H9 (cell line): ENCODE measurements at regions not wholly inside any gene's neighbourhood (a gene's known extent, or its start where the extent isn't known, plus 50 kb on each side); places are given as distances from the start of the nearest gene placed in this dataset.

Experiments
- DNase-seq: peaks from one replicate; pipeline ENCODE4 v3.0.0-alpha.2; 2017
- H2AFZ ChIP-seq: one replicate; pipeline ENCODE4 v1.6.1; 2013; ENCODE audit warnings: mild to moderate bottlenecking, low read length, control low read depth, moderate library complexity
- H2AK5ac ChIP-seq: 2 replicates; pipeline ENCODE4 v1.6.1; 2013; ENCODE audit warnings: low read length, control low read depth, mixed read lengths; ENCODE audit not compliant: insufficient read length
- H2BK120ac ChIP-seq: one replicate; pipeline ENCODE4 v1.6.1; 2013; ENCODE audit warnings: low read depth, mild to moderate bottlenecking, low read length, control low read depth, inconsistent platforms; ENCODE audit not compliant: poor library complexity, severe bottlenecking
- H2BK12ac ChIP-seq: 2 replicates; pipeline ENCODE4 v1.6.1; 2013; ENCODE audit warnings: low read length, control low read depth, mixed read lengths, low read depth; ENCODE audit not compliant: insufficient read length
- H2BK15ac ChIP-seq: 2 replicates; pipeline ENCODE4 v1.6.1; 2013; ENCODE audit warnings: low read depth, low read length, control low read depth
- H2BK20ac ChIP-seq: one replicate; pipeline ENCODE4 v1.6.1; 2013; ENCODE audit warnings: low read depth, mild to moderate bottlenecking, low read length, control low read depth, inconsistent platforms; ENCODE audit not compliant: poor library complexity, severe bottlenecking
- H2BK5ac ChIP-seq: 2 replicates; pipeline ENCODE4 v1.6.1; 2013; ENCODE audit warnings: low read length, control low read depth, mixed read lengths; ENCODE audit not compliant: insufficient read length
- H3K14ac ChIP-seq: 2 replicates; pipeline ENCODE4 v1.6.1; 2013; ENCODE audit warnings: low read length, control low read depth; ENCODE audit not compliant: insufficient read depth
- H3K18ac ChIP-seq: 2 replicates; pipeline ENCODE4 v1.6.1; 2013; ENCODE audit warnings: low read depth, mild to moderate bottlenecking, mixed read lengths, low read length, control low read depth; ENCODE audit not compliant: insufficient read length
- H3K23ac ChIP-seq: 2 replicates; pipeline ENCODE4 v1.6.1; 2013; ENCODE audit warnings: low read length, control low read depth, mixed read lengths, low read depth; ENCODE audit not compliant: insufficient read length
- H3K23me2 ChIP-seq: 2 replicates; pipeline ENCODE4 v1.6.1; 2013; ENCODE audit warnings: low read depth, mild to moderate bottlenecking, mixed read lengths, low read length, control low read depth; ENCODE audit not compliant: insufficient read length, poor library complexity, severe bottlenecking
- H3K27ac ChIP-seq: 2 replicates; pipeline ENCODE4 v1.5.1; 2013; ENCODE audit warnings: low read length, control low read depth, mixed read lengths, low read depth; ENCODE audit not compliant: insufficient read length
- H3K27me3 ChIP-seq: 2 replicates; pipeline ENCODE4 v1.6.1; 2013; ENCODE audit warnings: low read length, control low read depth, inconsistent platforms; ENCODE audit not compliant: insufficient read depth
- H3K4ac ChIP-seq: 2 replicates; pipeline ENCODE4 v1.6.1; 2013; ENCODE audit warnings: low read depth, mild to moderate bottlenecking, control low read depth, inconsistent platforms, low read length, moderate library complexity
- H3K4me1 ChIP-seq: 2 replicates; pipeline ENCODE4 v1.6.1; 2013; ENCODE audit warnings: low read length, control low read depth, inconsistent platforms; ENCODE audit not compliant: insufficient read depth
- H3K4me2 ChIP-seq: 2 replicates; pipeline ENCODE4 v1.6.1; 2013; ENCODE audit warnings: low read length, control low read depth, mixed read lengths; ENCODE audit not compliant: insufficient read length, insufficient read depth
- H3K56ac ChIP-seq: 2 replicates; pipeline ENCODE4 v1.6.1; 2013; ENCODE audit warnings: low read depth, mild to moderate bottlenecking, mixed read lengths, low read length, control low read depth; ENCODE audit not compliant: insufficient read length
- H3K79me1 ChIP-seq: 2 replicates; pipeline ENCODE4 v1.6.1; 2013; ENCODE audit warnings: low read depth, mild to moderate bottlenecking, moderate library complexity, low read length, control low read depth, inconsistent platforms; ENCODE audit not compliant: insufficient read depth, poor library complexity, severe bottlenecking
- H3K79me2 ChIP-seq: 2 replicates; pipeline ENCODE4 v1.6.1; 2013; ENCODE audit warnings: low read length, control low read depth, inconsistent platforms; ENCODE audit not compliant: insufficient read depth
- H3K9ac ChIP-seq: 2 replicates; pipeline ENCODE4 v1.6.1; 2013; ENCODE audit warnings: low read length, control low read depth, mixed read lengths; ENCODE audit not compliant: insufficient read length; ENCODE audit errors: extremely low read depth
- H3K9me3 ChIP-seq: one replicate; pipeline ENCODE4 v1.6.1; 2013; ENCODE audit warnings: low read depth, low read length, inconsistent platforms; ENCODE audit not compliant: control insufficient read depth
- H3T11ph ChIP-seq: one replicate; pipeline ENCODE4 v1.6.1; 2013; ENCODE audit warnings: mild to moderate bottlenecking, low read length, control low read depth, inconsistent platforms
- H4K20me1 ChIP-seq: one replicate; pipeline ENCODE4 v1.6.1; 2013; ENCODE audit not compliant: control insufficient read depth, insufficient read length, insufficient read depth
- H4K5ac ChIP-seq: 2 replicates; pipeline ENCODE4 v1.6.1; 2013; ENCODE audit warnings: low read depth, mild to moderate bottlenecking, mixed read lengths, low read length, control low read depth; ENCODE audit not compliant: insufficient read length
- H4K8ac ChIP-seq: replicated peaks from 2 replicates; pipeline ENCODE4 v1.6.1; 2013; ENCODE audit warnings: low read length, control low read depth, mixed read lengths, low read depth; ENCODE audit not compliant: insufficient read length
- H4K91ac ChIP-seq: 2 replicates; pipeline ENCODE4 v1.6.1; 2013; ENCODE audit warnings: low read depth, mild to moderate bottlenecking, moderate library complexity, mixed read lengths, low read length, control low read depth; ENCODE audit not compliant: insufficient read length
- H3K27ac Mint-ChIP-seq, 3 experiments: 2 replicates in 2 of 3; 3 replicates in 1 of 3; pipeline ENCODE4 v1.8.0; 2020 to 2021; ENCODE audit warnings: mixed read lengths in 3 of 3, mild to moderate bottlenecking in 1 of 3, moderate library complexity in 1 of 3
- H3K27me3 Mint-ChIP-seq: 2 replicates; pipeline ENCODE4 v1.8.0; 2021; ENCODE audit warnings: low read depth, mild to moderate bottlenecking, moderate library complexity, mixed read lengths
- H3K36me3 Mint-ChIP-seq, 3 experiments: 2 replicates in 2 of 3; 3 replicates in 1 of 3; pipeline ENCODE4 v1.8.0; 2020 to 2021; ENCODE audit warnings: low read depth in 3 of 3, mixed read lengths in 3 of 3; ENCODE audit not compliant: insufficient read depth in 1 of 3
- H3K4me1 Mint-ChIP-seq, 2 experiments: 2 replicates each; pipeline ENCODE4 v1.8.0; 2020; ENCODE audit warnings: mixed read lengths in 2 of 2
- H3K4me3 Mint-ChIP-seq, 2 experiments: 2 replicates in 1 of 2; 3 replicates in 1 of 2; pipeline ENCODE4 v1.8.0; 2020 to 2021; ENCODE audit warnings: mild to moderate bottlenecking in 2 of 2, mixed read lengths in 2 of 2, moderate library complexity in 1 of 2
- H3K9me3 Mint-ChIP-seq, 2 experiments: 2 replicates in 1 of 2; 3 replicates in 1 of 2; pipeline ENCODE4 v1.8.0; 2020; ENCODE audit warnings: mild to moderate bottlenecking in 2 of 2, mixed read lengths in 2 of 2, moderate library complexity in 1 of 2
- WGBS: extraction: QIAGEN DNeasy Blood & Tissue Kit; methylation state at CpG from one replicate; pipeline ENCODE4 v1.1.7; 2013; ENCODE audit warnings: missing lambda C conversion rate, low lambda C conversion rate, mixed read lengths; ENCODE audit not compliant: insufficient read length; ENCODE audit errors: extremely low coverage; 5-methylcytosine and 5-hydroxymethylcytosine counted together
- TF ChIP-seq, protein P1 (sequence below): fragments of 200-600 bp; sonication (generic); conservative IDR thresholded peaks from 3 replicates; pipeline ENCODE4 v1.8.0; 2021; ENCODE audit warnings: antibody characterized with exemption, mild to moderate bottlenecking

DNA sequence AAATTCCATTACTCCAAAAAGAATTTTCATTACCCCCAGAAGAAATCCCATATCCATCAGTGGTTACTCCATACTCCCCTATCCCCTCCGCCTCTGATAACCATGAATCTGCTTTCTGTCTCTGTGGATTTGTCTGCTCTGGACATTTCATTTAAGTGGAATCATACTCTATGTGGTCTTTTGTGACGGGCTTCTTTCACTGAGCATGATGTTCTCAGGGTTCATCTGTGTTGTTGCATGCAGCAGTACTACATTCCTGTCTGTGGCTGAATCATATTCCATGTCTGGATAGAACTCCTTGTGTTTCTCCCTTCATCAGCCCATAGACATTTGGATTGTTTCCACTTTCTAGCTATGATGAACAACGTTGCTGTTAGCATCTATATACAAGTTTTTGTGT is 59.5 kb upstream of the IRX3 start:
- peaks cover 7% of the 10 kb centered on the region for H3K27me3 Mint-ChIP-seq
- no CpG with 5 or more reads among the region's 3 CpGs for WGBS
- Histone ChIP-seq H3K9ac (no peak overlapping the region), H3K79me2 (no peaks in the 10 kb centered on the region), H2AFZ (no peak overlapping the region), H3K23me2 (no peaks in the 10 kb centered on the region), H2BK15ac (no peak overlapping the region), H2BK12ac (no peak overlapping the region), H3K14ac (no peak overlapping the region), H4K8ac (no peak overlapping the region), H4K5ac (no peak overlapping the region), H3K4me2 (no peak overlapping the region), H2BK5ac (no peak overlapping the region), H3K27ac (no peak overlapping the region), H3K79me1 (no peaks in the 10 kb centered on the region), H3K9me3 (no peaks in the 10 kb centered on the region), H3K18ac (no peak overlapping the region), H2AK5ac (no peak overlapping the region), H3K56ac (no peak overlapping the region), H3K27me3 (no peaks in the 10 kb centered on the region), H4K20me1 (no peaks in the 10 kb centered on the region), H3K4ac (no peak overlapping the region), H3K23ac (no peak overlapping the region), H3K4me1 (peaks cover 6% of the 10 kb centered on the region), H3T11ph (no peak overlapping the region), H4K91ac (no peak overlapping the region), H2BK120ac (no peak overlapping the region), H2BK20ac (no peak overlapping the region)
- peaks cover 19 to 22% of the 10 kb centered on the region in 2 experiments for H3K4me1 Mint-ChIP-seq
- DNase-seq = no peak
- H3K9me3 Mint-ChIP-seq = peaks cover 0 to 14% of the 10 kb centered on the region in 2 experiments; a peak in 3 of 5 replicates
- no peaks in the 10 kb centered on the region; a peak in 1 of 7 replicates for H3K36me3 Mint-ChIP-seq
- no peak overlapping the region for H3K4me3 Mint-ChIP-seq
- H3K27ac Mint-ChIP-seq = no peak overlapping the region
- TF ChIP-seq, protein P1, sequence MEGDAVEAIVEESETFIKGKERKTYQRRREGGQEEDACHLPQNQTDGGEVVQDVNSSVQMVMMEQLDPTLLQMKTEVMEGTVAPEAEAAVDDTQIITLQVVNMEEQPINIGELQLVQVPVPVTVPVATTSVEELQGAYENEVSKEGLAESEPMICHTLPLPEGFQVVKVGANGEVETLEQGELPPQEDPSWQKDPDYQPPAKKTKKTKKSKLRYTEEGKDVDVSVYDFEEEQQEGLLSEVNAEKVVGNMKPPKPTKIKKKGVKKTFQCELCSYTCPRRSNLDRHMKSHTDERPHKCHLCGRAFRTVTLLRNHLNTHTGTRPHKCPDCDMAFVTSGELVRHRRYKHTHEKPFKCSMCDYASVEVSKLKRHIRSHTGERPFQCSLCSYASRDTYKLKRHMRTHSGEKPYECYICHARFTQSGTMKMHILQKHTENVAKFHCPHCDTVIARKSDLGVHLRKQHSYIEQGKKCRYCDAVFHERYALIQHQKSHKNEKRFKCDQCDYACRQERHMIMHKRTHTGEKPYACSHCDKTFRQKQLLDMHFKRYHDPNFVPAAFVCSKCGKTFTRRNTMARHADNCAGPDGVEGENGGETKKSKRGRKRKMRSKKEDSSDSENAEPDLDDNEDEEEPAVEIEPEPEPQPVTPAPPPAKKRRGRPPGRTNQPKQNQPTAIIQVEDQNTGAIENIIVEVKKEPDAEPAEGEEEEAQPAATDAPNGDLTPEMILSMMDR = no peak
